Small intestine (tissue), 7 donors: ENCODE measurements at regions not wholly inside any gene's neighbourhood (a gene's known extent, or its start where the extent isn't known, plus 50 kb on each side); places are given as distances from the start of the nearest gene placed in this dataset.
"Not testable (repeated sequence)": the region's sequence is repeated elsewhere in the genome, so short reads cannot be mapped to it uniquely, and the experiment has no call there.

Source experiments
- DNase-seq, 2 donors: peaks; one replicate each; pipeline versions ENCODE4 v3.0.0 to v3.0.0-alpha.2; 2013
- FAIRE-seq: peaks from 2 replicates; lab custom pipeline; 2012; peaks lifted over from hg19 to GRCh38; lab: Jason Lieb, UNC
- H3K27ac ChIP-seq, 3 donors: one replicate each; pipeline ENCODE4 v1.5.1; 2013; ENCODE audit warnings: low read length in 2 of 3, mild to moderate bottlenecking in 2 of 3, control low read depth in 1 of 3, inconsistent platforms in 1 of 3, low read depth in 1 of 3, moderate library complexity in 1 of 3
- H3K27me3 ChIP-seq, 3 donors: one replicate each; pipeline ENCODE4 v1.6.1; 2013; ENCODE audit warnings: low read length in 3 of 3, inconsistent platforms in 1 of 3; ENCODE audit not compliant: control insufficient read depth in 3 of 3, insufficient read depth in 3 of 3
- H3K36me3 ChIP-seq, 3 donors: one replicate each; pipeline ENCODE4 v1.6.1; 2013; ENCODE audit warnings: low read length in 3 of 3, inconsistent platforms in 1 of 3, low read depth in 1 of 3, mild to moderate bottlenecking in 1 of 3, moderate library complexity in 1 of 3; ENCODE audit not compliant: control insufficient read depth in 3 of 3, insufficient read depth in 2 of 3
- H3K4me1 ChIP-seq, 3 donors: one replicate each; pipeline ENCODE4 v1.6.1; 2013; ENCODE audit warnings: low read length in 2 of 3, inconsistent platforms in 1 of 3, low read depth in 1 of 3, mild to moderate bottlenecking in 1 of 3, moderate library complexity in 1 of 3; ENCODE audit not compliant: control insufficient read depth in 3 of 3, insufficient read depth in 2 of 3
- H3K4me3 ChIP-seq, 3 donors: one replicate each; pipeline ENCODE4 v1.5.1; 2013; ENCODE audit warnings: low read length in 3 of 3, control low read depth in 1 of 3, inconsistent platforms in 1 of 3, low read depth in 1 of 3, mild to moderate bottlenecking in 1 of 3, moderate library complexity in 1 of 3
- H3K9me3 ChIP-seq, 2 donors: one replicate each; pipeline ENCODE4 v1.6.1; 2013; ENCODE audit warnings: low read depth in 1 of 2, low read length in 1 of 2; ENCODE audit not compliant: control insufficient read depth in 2 of 2, insufficient read depth in 1 of 2
- WGBS, 3 donors: extraction: QIAGEN DNeasy Blood & Tissue Kit; methylation state at CpG; one replicate each; pipeline ENCODE4 v1.1.7; 2013; 5-methylcytosine and 5-hydroxymethylcytosine counted together
- donor health status: healthy with polysubstance abuse.
- donor health status: control.
- donor health status: control.
- donor health status: Bipolar disorder and iron deficiency.
- donor health status: healthy.

DNA sequence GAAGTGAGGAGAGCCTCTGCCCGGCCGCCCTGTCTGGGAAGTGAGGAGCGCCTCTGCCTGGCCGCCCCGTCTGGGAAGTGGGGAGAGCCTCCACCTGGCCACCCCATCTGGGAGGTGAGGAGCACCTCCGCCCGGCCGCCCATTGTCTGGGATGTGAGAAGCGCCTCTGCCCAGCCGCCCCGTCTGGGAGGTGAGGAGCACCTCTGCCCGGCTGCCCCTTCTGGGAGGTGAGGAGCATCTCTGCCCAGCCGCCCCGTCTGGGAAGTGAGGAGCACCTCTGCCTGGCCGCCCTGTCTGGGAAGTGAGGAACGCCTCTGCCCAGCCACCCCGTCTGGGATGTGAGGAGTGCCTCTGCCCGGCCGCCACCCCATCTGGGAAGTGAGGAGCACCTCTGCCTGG, 163.9 kb downstream of the CENPC start:
- not testable (repeated sequence) for H3K36me3 ChIP-seq, H3K4me1 ChIP-seq, FAIRE-seq, H3K27me3 ChIP-seq, H3K4me3 ChIP-seq, DNase-seq, H3K27ac ChIP-seq
- H3K9me3 ChIP-seq: peaks cover 0 to 20% of the 10 kb centered on the region in 2 donors
- WGBS, 3 donors: 95% methylated on average over 15 to 19 of the region's 19 CpGs

DNA sequence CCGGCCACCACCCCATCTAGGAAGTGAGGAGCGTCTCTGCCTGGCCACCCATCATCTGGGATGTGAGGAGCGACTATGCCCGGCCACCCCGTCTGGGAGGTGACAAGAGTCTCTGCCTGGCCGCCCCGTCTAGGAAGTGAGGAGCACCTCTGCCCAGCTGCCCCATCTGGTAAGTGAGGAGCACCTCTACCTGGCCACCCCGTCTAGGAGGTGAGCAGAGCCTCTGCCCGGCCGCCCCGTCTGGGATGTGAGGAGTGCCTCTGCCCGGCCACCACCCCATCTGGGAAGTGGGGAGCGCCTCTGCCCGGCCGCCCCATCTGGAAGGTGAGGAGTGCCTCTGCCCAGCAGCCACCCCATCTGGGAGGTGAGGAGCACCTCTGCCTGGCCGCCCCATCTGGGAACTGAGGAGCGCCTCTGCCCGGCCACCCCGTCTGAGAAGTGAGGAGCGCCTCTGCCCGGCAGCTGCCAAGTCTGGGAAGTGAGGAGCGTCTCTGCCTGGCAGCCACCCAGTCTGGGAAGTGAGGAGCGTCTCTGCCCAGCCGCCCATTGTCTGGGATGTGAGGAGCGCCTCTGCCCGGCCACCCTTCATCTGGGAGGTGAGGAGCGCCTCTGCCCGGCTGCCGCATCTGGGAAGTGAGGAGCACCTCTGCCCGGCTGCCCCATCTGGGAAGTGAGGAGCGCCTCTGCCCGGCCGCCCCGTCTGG, 164.4 kb downstream of the CENPC start:
- FAIRE-seq, DNase-seq, H3K36me3 ChIP-seq, H3K27ac ChIP-seq, H3K4me1 ChIP-seq, H3K27me3 ChIP-seq, H3K4me3 ChIP-seq: not testable (repeated sequence)
- peaks cover 0 to 20% of the 10 kb centered on the region in 2 donors for H3K9me3 ChIP-seq
- WGBS, 3 donors: 90 to 93% (median 92%) methylated on average over 30 to 34 of the region's 34 CpGs

DNA sequence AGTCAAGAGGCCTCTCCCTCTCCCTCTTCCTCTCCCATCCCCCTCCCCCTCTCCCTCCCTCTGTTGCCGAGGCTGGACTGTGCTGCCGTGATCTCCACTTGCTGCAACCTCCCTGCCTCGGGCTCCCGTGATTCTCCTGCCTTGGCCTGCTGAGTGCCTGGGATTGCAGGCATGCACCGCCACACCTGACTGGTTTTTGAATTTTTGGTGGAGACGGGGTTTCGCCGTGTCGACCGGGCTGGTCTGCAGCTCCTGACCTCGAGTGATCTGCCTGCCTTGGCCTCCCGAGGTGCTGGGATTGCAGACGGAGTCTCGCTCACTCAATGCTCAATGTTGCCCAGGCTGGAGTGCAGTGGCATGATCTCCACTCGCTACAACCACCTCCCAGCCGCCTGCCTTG, 165.1 kb downstream of the CENPC start:
- DNase-seq (no peak), FAIRE-seq (no peak)
- 85 to 94% (median 93%) methylated on average over 16 of the region's 16 CpGs for WGBS, 3 donors
- Histone ChIP-seq H3K4me1 (peaks cover 0 to 3% (median 0%) of the 10 kb centered on the region in 3 donors), H3K4me3 (no peak overlapping the region), H3K27me3 (no peaks in the 10 kb centered on the region), H3K27ac (no peak overlapping the region), H3K36me3 (no peaks in the 10 kb centered on the region), H3K9me3 (peaks cover 0 to 20% of the 10 kb centered on the region in 2 donors)

DNA sequence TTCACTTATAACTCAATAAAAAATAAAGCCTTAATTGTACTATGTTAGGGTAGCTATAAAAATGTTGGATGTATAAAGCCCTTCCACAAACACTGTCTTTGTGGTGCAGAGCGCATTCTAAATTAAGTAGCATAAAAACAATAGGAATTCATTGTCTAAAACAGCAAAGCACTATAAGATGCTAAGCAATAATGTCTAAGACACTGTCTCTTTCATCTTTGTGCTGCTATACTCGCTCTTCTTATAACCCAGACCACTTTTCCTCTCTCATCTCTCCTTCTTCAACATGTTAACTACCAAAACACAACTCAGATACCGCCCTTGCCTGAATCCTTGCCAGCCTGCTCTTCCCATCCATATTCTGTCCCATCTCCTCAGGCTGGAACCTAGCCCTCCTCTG, 170.0 kb downstream of the CENPC start:
- H3K9me3 ChIP-seq: peaks cover 0 to 6% of the 10 kb centered on the region in 2 donors

DNA sequence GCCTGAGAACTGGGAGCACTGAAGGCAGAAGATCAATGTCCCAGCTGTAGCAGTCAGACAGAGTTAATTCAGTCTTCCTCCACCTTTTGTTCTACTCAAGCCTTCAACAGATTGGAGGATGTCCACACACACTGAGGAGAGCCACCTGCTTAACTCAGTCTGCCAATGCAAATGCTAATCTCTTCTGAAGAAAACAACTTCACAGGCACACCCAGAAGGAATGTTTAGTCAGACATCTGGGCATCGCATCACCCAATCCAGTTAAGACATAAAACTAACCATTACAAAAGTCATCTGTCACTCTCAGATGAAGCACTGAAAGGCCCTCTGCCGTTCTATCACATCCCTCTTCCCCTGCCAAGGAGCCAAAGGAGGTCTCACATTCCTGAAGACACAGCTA, 173.7 kb downstream of the CENPC start:
- Histone ChIP-seq H3K9me3 (peaks cover 0 to 2% of the 10 kb centered on the region in 2 donors), H3K36me3 (no peaks in the 10 kb centered on the region), H3K4me1 (peaks cover 0 to under 1% (median 0%) of the 10 kb centered on the region in 3 donors), H3K27ac (no peak overlapping the region), H3K4me3 (no peak overlapping the region), H3K27me3 (no peaks in the 10 kb centered on the region)
- WGBS, 3 donors: 58 to 73% (median 60%) methylated on average over 2 of the region's 2 CpGs
- FAIRE-seq (no peak), DNase-seq (no peak)

More for the DNA sequence above, 170.0 kb downstream of the CENPC start:
- no peak overlapping the region for H3K4me3 ChIP-seq
- DNase-seq (no peak), FAIRE-seq (no peak)
- H3K36me3 ChIP-seq: no peaks in the 10 kb centered on the region
- H3K4me1 ChIP-seq: peaks cover 0 to 3% (median 0%) of the 10 kb centered on the region in 3 donors
- no peak overlapping the region for H3K27ac ChIP-seq
- H3K27me3 ChIP-seq: no peaks in the 10 kb centered on the region
- 80 to 92% (median 80%) methylated on average over 3 of the region's 3 CpGs for WGBS, 3 donors

DNA sequence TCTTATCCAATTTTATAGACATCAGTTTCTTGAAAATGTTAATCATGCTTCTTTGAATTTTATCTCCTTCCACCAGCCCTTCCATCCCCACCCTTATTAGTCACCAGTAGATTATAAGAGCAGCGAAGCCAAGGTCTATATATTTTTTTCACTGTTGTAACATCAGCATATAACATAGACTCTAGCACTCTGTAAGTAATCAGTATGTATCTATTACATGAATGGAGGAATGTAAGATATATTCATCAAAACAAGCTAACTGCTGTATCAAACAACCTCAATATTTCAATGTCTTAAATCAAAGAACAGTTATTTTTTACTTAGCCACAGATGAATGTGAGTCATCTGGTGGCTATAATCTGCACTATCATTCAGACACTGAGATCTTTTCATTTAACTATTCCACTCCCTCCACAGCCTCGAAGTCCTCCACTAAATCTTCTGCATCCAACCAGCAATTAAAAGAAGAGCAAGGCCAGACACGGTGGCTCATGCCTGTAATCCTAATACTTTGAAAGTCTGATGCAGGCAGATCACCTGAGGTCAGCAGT, 178.9 kb downstream of the CENPC start:
- H3K36me3 ChIP-seq: no peaks in the 10 kb centered on the region
- peak overlapping the region in 1 of 3 donors; percentile 70 for H3K27ac ChIP-seq
- H3K4me1 ChIP-seq: peaks cover 0 to 9% (median 0%) of the 10 kb centered on the region in 3 donors
- H3K9me3 ChIP-seq: peaks cover 0 to 6% of the 10 kb centered on the region in 2 donors
- FAIRE-seq (no peak), DNase-seq (peak; percentile 41 to 60)
- 8 to 51% (median 41%) methylated on average over 3 of the region's 3 CpGs for WGBS, 3 donors
- no peaks in the 10 kb centered on the region for H3K27me3 ChIP-seq
- no peak overlapping the region for H3K4me3 ChIP-seq

DNA sequence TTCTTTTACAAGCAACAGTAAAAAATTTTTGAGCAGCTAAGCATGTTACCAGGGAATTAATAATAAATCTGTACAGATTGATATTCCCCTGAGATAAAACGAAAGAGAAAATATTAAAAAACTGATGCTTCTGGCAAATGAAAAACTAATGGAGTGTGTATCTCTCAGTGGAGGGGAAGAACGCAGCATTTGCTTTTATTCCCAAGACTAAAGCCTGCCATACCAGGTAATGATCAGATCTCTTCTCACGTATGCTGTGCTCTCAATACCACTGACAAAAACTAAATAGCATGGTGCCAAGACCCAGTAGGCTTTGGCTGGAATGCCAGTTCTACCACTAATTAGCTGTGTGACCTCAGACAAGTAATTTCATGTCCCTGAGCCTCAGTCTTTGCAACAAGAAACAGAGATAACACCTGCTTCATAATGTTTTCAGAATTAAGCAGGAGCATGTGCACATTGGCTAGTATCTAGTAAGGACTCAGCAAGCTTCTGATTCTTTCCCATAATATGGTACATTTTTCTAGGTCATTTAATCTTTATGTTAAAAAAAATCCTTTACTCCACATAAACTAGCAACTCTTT, 179.6 kb downstream of the CENPC start:
- Histone ChIP-seq H3K9me3 (peaks cover 0 to 10% of the 10 kb centered on the region in 2 donors), H3K36me3 (no peaks in the 10 kb centered on the region), H3K4me1 (peaks cover 0 to 9% (median 0%) of the 10 kb centered on the region in 3 donors), H3K27me3 (no peaks in the 10 kb centered on the region), H3K4me3 (no peak overlapping the region), H3K27ac (peak overlapping the region in 1 of 3 donors; percentile 70)
- WGBS, 3 donors: 40 to 68% (median 55%) methylated on average over 3 of the region's 3 CpGs
- no peak for DNase-seq
- FAIRE-seq: no peak

DNA sequence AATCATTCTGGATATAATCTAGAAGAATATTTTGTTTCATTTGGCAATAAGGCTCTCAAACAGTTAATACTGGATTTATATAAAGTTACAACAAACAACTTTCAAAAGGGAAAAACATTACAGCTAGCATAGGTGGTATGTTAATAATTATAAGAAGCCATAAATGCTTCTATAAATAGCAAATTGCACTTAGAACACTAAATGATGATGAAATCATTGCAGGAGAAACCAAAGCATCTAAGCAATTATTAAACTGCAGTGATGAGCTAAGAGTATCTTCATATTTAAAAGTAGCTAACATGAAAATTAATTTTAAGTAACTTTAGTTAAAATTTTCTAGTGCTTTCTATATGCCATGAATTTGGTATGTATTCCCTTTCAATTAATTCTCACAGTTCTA, 189.5 kb downstream of the CENPC start:
- peaks cover 0 to 5% of the 10 kb centered on the region in 2 donors for H3K9me3 ChIP-seq
- H3K27ac ChIP-seq: peak overlapping the region in 1 of 3 donors; percentile 72
- no peaks in the 10 kb centered on the region for H3K27me3 ChIP-seq
- no peaks in the 10 kb centered on the region for H3K36me3 ChIP-seq
- no peak overlapping the region for H3K4me3 ChIP-seq
- H3K4me1 ChIP-seq: no peaks in the 10 kb centered on the region
- no peak for FAIRE-seq
- DNase-seq: peak; percentile 9 to 46
